HepG2 (cell line): ENCODE measurements at regions not wholly inside any gene's neighbourhood (a gene's known extent, or its start where the extent isn't known, plus 50 kb on each side); places are given as distances from the start of the nearest gene placed in this dataset.
"Not testable (repeated sequence)": the region's sequence is repeated elsewhere in the genome, so short reads cannot be mapped to it uniquely, and the experiment has no call there.

Source experiments
- ARID2 ChIP-seq: sonication (generic); formaldehyde crosslinking; IDR thresholded peaks from 2 replicates; pipeline ENCODE4 v1.8.1; 2022; ENCODE audit warnings: mild to moderate bottlenecking, missing genetic modification reagents, borderline replicate concordance
- HNRNPH1 ChIP-seq: fragments of 200-400 bp; formaldehyde crosslinking; optimal IDR thresholded peaks from 2 replicates; pipeline ENCODE3; 2017; ENCODE audit warnings: mild to moderate bottlenecking, low read depth, low read length
- JUN ChIP-seq: sonication (generic); formaldehyde crosslinking; IDR thresholded peaks from 2 replicates; pipeline ENCODE4 v1.4.0; 2020; ENCODE audit warnings: mild to moderate bottlenecking, missing genetic modification reagents
- NFE2 ChIP-seq: sonication (generic); formaldehyde crosslinking; IDR thresholded peaks from 2 replicates; pipeline ENCODE4 v1.4.0; 2020; ENCODE audit warnings: missing genetic modification reagents
- NONO ChIP-seq, 2 experiments: fragments of 450-650 bp in 1 of 2; sonication (generic) in 1 of 2; formaldehyde crosslinking in 1 of 2; IDR thresholded peaks in 1 of 2; conservative IDR thresholded peaks in 1 of 2; 2 replicates each; pipeline versions ENCODE4 v1.6.1 to v1.8.0; 2017 to 2022; ENCODE audit warnings: mild to moderate bottlenecking in 1 of 2, missing genetic modification reagents in 1 of 2, moderate library complexity in 1 of 2
- NR2C2 ChIP-seq: sonication (generic); formaldehyde crosslinking; IDR thresholded peaks from 2 replicates; pipeline ENCODE4 v1.4.0; 2020; ENCODE audit warnings: missing genetic modification reagents, mild to moderate bottlenecking, moderate library complexity, borderline replicate concordance
- SNRNP70 ChIP-seq: fragments of 200-400 bp; formaldehyde crosslinking; IDR thresholded peaks from 2 replicates; pipeline ENCODE4 v1.6.1; 2017; ENCODE audit warnings: mild to moderate bottlenecking, low read depth, low read length, moderate library complexity
- TF ChIP-seq, protein P1 (sequence below): sonication (generic); formaldehyde crosslinking; IDR thresholded peaks from 2 replicates; pipeline ENCODE4 v1.4.0; 2020; ENCODE audit warnings: mild to moderate bottlenecking, missing genetic modification reagents
- TF ChIP-seq, protein P2 (sequence below): sonication (generic); formaldehyde crosslinking; conservative IDR thresholded peaks from 2 replicates; pipeline ENCODE4 v1.4.0; 2020; ENCODE audit warnings: mild to moderate bottlenecking, missing genetic modification reagents, moderate library complexity

DNA sequence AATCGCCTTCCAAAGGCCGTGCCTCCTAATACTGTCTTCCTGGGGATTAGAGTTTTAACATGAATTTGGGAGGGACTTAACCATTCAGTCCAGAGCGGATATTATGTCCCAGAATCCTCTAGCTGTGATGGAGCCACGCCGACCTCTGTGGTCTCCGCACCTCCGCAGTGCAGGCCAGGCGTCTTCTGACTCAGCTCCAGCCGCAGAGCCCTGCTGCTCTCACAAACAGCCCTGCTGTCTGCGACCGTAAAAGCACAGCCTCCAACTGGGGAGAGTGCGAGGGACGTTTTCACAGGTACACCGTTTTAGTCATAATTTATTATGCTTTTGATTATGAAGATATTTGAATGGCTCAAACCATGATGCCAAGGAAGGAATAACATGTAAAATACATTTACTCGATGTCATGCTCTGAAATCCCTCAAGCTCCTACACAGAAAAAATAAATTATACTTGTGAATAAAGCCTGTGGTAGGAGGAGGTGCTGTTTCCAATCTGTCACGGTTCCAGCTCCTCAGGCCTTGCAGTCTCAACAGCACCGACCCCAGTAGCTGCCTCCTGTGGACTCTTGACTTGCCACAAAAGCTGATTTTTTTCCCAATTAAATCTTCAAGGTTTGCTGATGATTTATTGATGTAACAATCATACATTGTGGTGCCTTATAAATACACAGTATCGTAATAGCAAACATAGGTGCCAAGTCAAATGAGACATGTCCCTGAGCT, 353.6 kb upstream of the FRG1 start:
- not testable (repeated sequence) for TF ChIP-seq NR2C2 (CRISPR knock-in tag); JUN (CRISPR knock-in tag); SNRNP70; HNRNPH1; ARID2; NONO (IDR thresholded peaks at IDR 0.05); NONO (CRISPR knock-in tag; conservative IDR thresholded peaks at IDR 0.05); NFE2
- TF ChIP-seq, protein P1, sequence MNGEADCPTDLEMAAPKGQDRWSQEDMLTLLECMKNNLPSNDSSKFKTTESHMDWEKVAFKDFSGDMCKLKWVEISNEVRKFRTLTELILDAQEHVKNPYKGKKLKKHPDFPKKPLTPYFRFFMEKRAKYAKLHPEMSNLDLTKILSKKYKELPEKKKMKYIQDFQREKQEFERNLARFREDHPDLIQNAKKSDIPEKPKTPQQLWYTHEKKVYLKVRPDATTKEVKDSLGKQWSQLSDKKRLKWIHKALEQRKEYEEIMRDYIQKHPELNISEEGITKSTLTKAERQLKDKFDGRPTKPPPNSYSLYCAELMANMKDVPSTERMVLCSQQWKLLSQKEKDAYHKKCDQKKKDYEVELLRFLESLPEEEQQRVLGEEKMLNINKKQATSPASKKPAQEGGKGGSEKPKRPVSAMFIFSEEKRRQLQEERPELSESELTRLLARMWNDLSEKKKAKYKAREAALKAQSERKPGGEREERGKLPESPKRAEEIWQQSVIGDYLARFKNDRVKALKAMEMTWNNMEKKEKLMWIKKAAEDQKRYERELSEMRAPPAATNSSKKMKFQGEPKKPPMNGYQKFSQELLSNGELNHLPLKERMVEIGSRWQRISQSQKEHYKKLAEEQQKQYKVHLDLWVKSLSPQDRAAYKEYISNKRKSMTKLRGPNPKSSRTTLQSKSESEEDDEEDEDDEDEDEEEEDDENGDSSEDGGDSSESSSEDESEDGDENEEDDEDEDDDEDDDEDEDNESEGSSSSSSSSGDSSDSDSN: not testable (repeated sequence)
- TF ChIP-seq, protein P2, sequence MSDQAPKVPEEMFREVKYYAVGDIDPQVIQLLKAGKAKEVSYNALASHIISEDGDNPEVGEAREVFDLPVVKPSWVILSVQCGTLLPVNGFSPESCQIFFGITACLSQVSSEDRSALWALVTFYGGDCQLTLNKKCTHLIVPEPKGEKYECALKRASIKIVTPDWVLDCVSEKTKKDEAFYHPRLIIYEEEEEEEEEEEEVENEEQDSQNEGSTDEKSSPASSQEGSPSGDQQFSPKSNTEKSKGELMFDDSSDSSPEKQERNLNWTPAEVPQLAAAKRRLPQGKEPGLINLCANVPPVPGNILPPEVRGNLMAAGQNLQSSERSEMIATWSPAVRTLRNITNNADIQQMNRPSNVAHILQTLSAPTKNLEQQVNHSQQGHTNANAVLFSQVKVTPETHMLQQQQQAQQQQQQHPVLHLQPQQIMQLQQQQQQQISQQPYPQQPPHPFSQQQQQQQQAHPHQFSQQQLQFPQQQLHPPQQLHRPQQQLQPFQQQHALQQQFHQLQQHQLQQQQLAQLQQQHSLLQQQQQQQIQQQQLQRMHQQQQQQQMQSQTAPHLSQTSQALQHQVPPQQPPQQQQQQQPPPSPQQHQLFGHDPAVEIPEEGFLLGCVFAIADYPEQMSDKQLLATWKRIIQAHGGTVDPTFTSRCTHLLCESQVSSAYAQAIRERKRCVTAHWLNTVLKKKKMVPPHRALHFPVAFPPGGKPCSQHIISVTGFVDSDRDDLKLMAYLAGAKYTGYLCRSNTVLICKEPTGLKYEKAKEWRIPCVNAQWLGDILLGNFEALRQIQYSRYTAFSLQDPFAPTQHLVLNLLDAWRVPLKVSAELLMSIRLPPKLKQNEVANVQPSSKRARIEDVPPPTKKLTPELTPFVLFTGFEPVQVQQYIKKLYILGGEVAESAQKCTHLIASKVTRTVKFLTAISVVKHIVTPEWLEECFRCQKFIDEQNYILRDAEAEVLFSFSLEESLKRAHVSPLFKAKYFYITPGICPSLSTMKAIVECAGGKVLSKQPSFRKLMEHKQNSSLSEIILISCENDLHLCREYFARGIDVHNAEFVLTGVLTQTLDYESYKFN (CRISPR knock-in tag): not testable (repeated sequence)
